ENCODE measurements at regions not wholly inside any gene's neighbourhood (a gene's known extent, or its start where the extent isn't known, plus 50 kb on each side); places are given as distances from the start of the nearest gene placed in this dataset.
A peak's percentile ranks its signal among the peaks of the same experiment; 100 is the strongest.
"Not testable (repeated sequence)": the region's sequence is repeated elsewhere in the genome, so short reads cannot be mapped to it uniquely, and the experiment has no call there.

GRCh38 chr3:193816656-193817311 is 223.8 kb downstream of the OPA1 start:
- no peak for DNase-seq (ENCODE audit: low read depth in 1 of 2, low spot score in 2 of 2)
- H3K4me3 ChIP-seq = no peak overlapping the region
- no peaks in the 10 kb centered on the region for H3K9me3 ChIP-seq (replicated peaks)
- no peaks in the 10 kb centered on the region for H3K4me1 ChIP-seq (replicated peaks)
- H3K36me3 ChIP-seq = no peaks in the 10 kb centered on the region
- H3K27ac ChIP-seq = no peak overlapping the region
- no peaks in the 10 kb centered on the region for H3K27me3 ChIP-seq (replicated peaks)

GRCh38 chr3:193819117-193820010 is 226.4 kb downstream of the OPA1 start:
- DNase-seq (ENCODE audit: low read depth in 1 of 2, low spot score in 2 of 2) = no peak
- Histone ChIP-seq H3K4me1 (replicated peaks) (no peaks in the 10 kb centered on the region), H3K4me3 (no peak overlapping the region), H3K27ac (no peak overlapping the region), H3K27me3 (replicated peaks) (no peaks in the 10 kb centered on the region), H3K9me3 (replicated peaks) (no peaks in the 10 kb centered on the region), H3K36me3 (no peaks in the 10 kb centered on the region)

GRCh38 chr3:193821151-193821668 is 228.2 kb downstream of the OPA1 start:
- Histone ChIP-seq H3K4me1 (replicated peaks) (no peaks in the 10 kb centered on the region; the same call in 1 of the 2 replicates), H3K27me3 (replicated peaks) (no peaks in the 10 kb centered on the region)

GRCh38 chr3:193822492-193823212 is 229.6 kb downstream of the OPA1 start:
- Histone ChIP-seq H3K4me3 (no peak overlapping the region), H3K27me3 (replicated peaks) (no peaks in the 10 kb centered on the region), H3K36me3 (no peaks in the 10 kb centered on the region), H3K9me3 (replicated peaks) (no peaks in the 10 kb centered on the region), H3K4me1 (replicated peaks) (no peaks in the 10 kb centered on the region; the same call in 1 of the 2 replicates), H3K27ac (no peak overlapping the region)
- DNase-seq (ENCODE audit: low read depth in 1 of 2, low spot score in 2 of 2) = no peak

More at GRCh38 chr3:193821151-193821668, 228.2 kb downstream of the OPA1 start:
- Histone ChIP-seq H3K9me3 (replicated peaks) (no peaks in the 10 kb centered on the region), H3K36me3 (no peaks in the 10 kb centered on the region), H3K27ac (no peak overlapping the region), H3K4me3 (no peak overlapping the region)
- DNase-seq (ENCODE audit: low read depth in 1 of 2, low spot score in 2 of 2) = no peak

- not testable (repeated sequence) for DNase-seq (ENCODE audit: low read depth in 1 of 2, low spot score in 2 of 2); H3K36me3 ChIP-seq; H3K27me3 ChIP-seq (replicated peaks); H3K9me3 ChIP-seq (replicated peaks); H3K27ac ChIP-seq; H3K4me3 ChIP-seq; H3K4me1 ChIP-seq (replicated peaks)
Observed at GRCh38 chr3:193823213-193823605, 230.2 kb downstream of the OPA1 start.

GRCh38 chr3:193824365-193824764 is 231.4 kb downstream of the OPA1 start:
- no peaks in the 10 kb centered on the region for H3K36me3 ChIP-seq
- H3K9me3 ChIP-seq (replicated peaks) = no peaks in the 10 kb centered on the region
- H3K27ac ChIP-seq = no peak overlapping the region
- no peak for DNase-seq (ENCODE audit: low read depth in 1 of 2, low spot score in 2 of 2)
- H3K4me3 ChIP-seq = no peak overlapping the region
- no peaks in the 10 kb centered on the region for H3K27me3 ChIP-seq (replicated peaks)
- H3K4me1 ChIP-seq (replicated peaks) = peaks cover 4% of the 10 kb centered on the region

GRCh38 chr3:193825617-193826016 is 232.6 kb downstream of the OPA1 start:
- no peaks in the 10 kb centered on the region for H3K27me3 ChIP-seq (replicated peaks)
- H3K9me3 ChIP-seq (replicated peaks) = no peaks in the 10 kb centered on the region
- H3K4me1 ChIP-seq (replicated peaks) = peaks cover 8% of the 10 kb centered on the region
- DNase-seq (ENCODE audit: low read depth in 1 of 2, low spot score in 2 of 2) = no peak
- no peak overlapping the region for H3K4me3 ChIP-seq
- no peak overlapping the region for H3K27ac ChIP-seq
- H3K36me3 ChIP-seq = no peaks in the 10 kb centered on the region

GRCh38 chr3:193826159-193826795 is 233.3 kb downstream of the OPA1 start:
- no peaks in the 10 kb centered on the region for H3K9me3 ChIP-seq (replicated peaks)
- DNase-seq (ENCODE audit: low read depth in 1 of 2, low spot score in 2 of 2) = peak in 1 of 2 experiments; percentile 7
- H3K4me1 ChIP-seq (replicated peaks) = peaks cover 8% of the 10 kb centered on the region
- H3K27me3 ChIP-seq (replicated peaks) = no peaks in the 10 kb centered on the region
- H3K36me3 ChIP-seq = no peaks in the 10 kb centered on the region
- H3K4me3 ChIP-seq = no peak overlapping the region
- no peak overlapping the region for H3K27ac ChIP-seq

GRCh38 chr3:193827040-193827669 is 234.1 kb downstream of the OPA1 start:
- Histone ChIP-seq H3K4me3 (no peak overlapping the region), H3K27me3 (replicated peaks) (no peaks in the 10 kb centered on the region), H3K36me3 (no peaks in the 10 kb centered on the region), H3K9me3 (replicated peaks) (no peaks in the 10 kb centered on the region), H3K27ac (no peak overlapping the region), H3K4me1 (replicated peaks) (peaks cover 8% of the 10 kb centered on the region)
- DNase-seq (ENCODE audit: low read depth in 1 of 2, low spot score in 2 of 2) = no peak

GRCh38 chr3:193827871-193828270 is 234.9 kb downstream of the OPA1 start:
- Histone ChIP-seq H3K4me1 (replicated peaks) (peaks cover 8% of the 10 kb centered on the region), H3K27ac (no peak overlapping the region), H3K36me3 (no peaks in the 10 kb centered on the region), H3K27me3 (replicated peaks) (no peaks in the 10 kb centered on the region), H3K4me3 (no peak overlapping the region), H3K9me3 (replicated peaks) (no peaks in the 10 kb centered on the region)
- DNase-seq (ENCODE audit: low read depth in 1 of 2, low spot score in 2 of 2) = no peak

GRCh38 chr3:193828477-193828876 is 235.5 kb downstream of the OPA1 start:
- DNase-seq (ENCODE audit: low read depth in 1 of 2, low spot score in 2 of 2) = no peak
- Histone ChIP-seq H3K27me3 (replicated peaks) (no peaks in the 10 kb centered on the region), H3K9me3 (replicated peaks) (no peaks in the 10 kb centered on the region), H3K4me3 (no peak overlapping the region), H3K4me1 (replicated peaks) (peaks cover 8% of the 10 kb centered on the region), H3K36me3 (no peaks in the 10 kb centered on the region), H3K27ac (no peak overlapping the region)

GRCh38 chr3:193829781-193830180 is 236.8 kb downstream of the OPA1 start:
- H3K9me3 ChIP-seq (replicated peaks) = no peaks in the 10 kb centered on the region
- H3K27ac ChIP-seq = no peak overlapping the region
- DNase-seq (ENCODE audit: low read depth in 1 of 2, low spot score in 2 of 2) = peak; percentile 47 to 68
- H3K4me1 ChIP-seq (replicated peaks) = peaks cover 8% of the 10 kb centered on the region
- no peaks in the 10 kb centered on the region for H3K27me3 ChIP-seq (replicated peaks)
- H3K4me3 ChIP-seq = no peak overlapping the region
- no peaks in the 10 kb centered on the region for H3K36me3 ChIP-seq

- Histone ChIP-seq H3K27me3 (replicated peaks) (no peaks in the 10 kb centered on the region), H3K4me1 (replicated peaks) (peaks cover 8% of the 10 kb centered on the region), H3K4me3 (no peak overlapping the region), H3K9me3 (replicated peaks) (no peaks in the 10 kb centered on the region), H3K27ac (no peak overlapping the region), H3K36me3 (no peaks in the 10 kb centered on the region)
- DNase-seq (ENCODE audit: low read depth in 1 of 2, low spot score in 2 of 2) = no peak
Observed at GRCh38 chr3:193830791-193831191, 237.8 kb downstream of the OPA1 start.
